Ectodermal cell (in vitro differentiated cells): ENCODE measurements at regions not wholly inside any gene's neighbourhood (a gene's known extent, or its start where the extent isn't known, plus 50 kb on each side); places are given as distances from the start of the nearest gene placed in this dataset.

Experiments used
- H3K27ac ChIP-seq: 2 replicates; pipeline ENCODE4 v1.7.0; 2013; ENCODE audit warnings: mild to moderate bottlenecking, low read depth, low read length; ENCODE audit not compliant: insufficient read depth, poor library complexity, severe bottlenecking
- H3K27me3 ChIP-seq: 2 replicates; pipeline ENCODE4 v1.7.0; 2013; ENCODE audit warnings: mild to moderate bottlenecking, low read length; ENCODE audit not compliant: insufficient read depth, control insufficient read depth, poor library complexity, severe bottlenecking
- H3K36me3 ChIP-seq: one replicate; pipeline ENCODE4 v1.7.0; 2013; ENCODE audit warnings: low read length; ENCODE audit not compliant: control insufficient read depth, insufficient read depth
- H3K4me1 ChIP-seq: one replicate; pipeline ENCODE4 v1.7.0; 2013; ENCODE audit warnings: low read length; ENCODE audit not compliant: control insufficient read depth, insufficient read depth
- H3K4me3 ChIP-seq: 2 replicates; pipeline ENCODE4 v1.7.0; 2013; ENCODE audit warnings: low read depth, low read length, control low read depth; ENCODE audit not compliant: insufficient read depth
- H3K9me3 ChIP-seq: 2 replicates; pipeline ENCODE4 v1.7.0; 2013; ENCODE audit warnings: mild to moderate bottlenecking, low read length, moderate library complexity; ENCODE audit not compliant: control insufficient read depth
- WGBS, 2 experiments: methylation state at CpG; one replicate each; pipeline ENCODE4 v1.1.7; 2013; ENCODE audit warnings: missing lambda C conversion rate in 2 of 2; 5-methylcytosine and 5-hydroxymethylcytosine counted together

GRCh38 chr2:217448860-217449259 lies 553.9 kb downstream of the TNS1 start:
- H3K27ac ChIP-seq: no peak overlapping the region
- H3K4me1 ChIP-seq: no peaks in the 10 kb centered on the region
- H3K36me3 ChIP-seq: no peaks in the 10 kb centered on the region
- H3K4me3 ChIP-seq: no peak overlapping the region
- H3K27me3 ChIP-seq: no peaks in the 10 kb centered on the region
- no peaks in the 10 kb centered on the region for H3K9me3 ChIP-seq
- 88 to 93% methylated on average over 5 of the region's 5 CpGs for WGBS, 2 experiments

- H3K36me3 ChIP-seq: no peaks in the 10 kb centered on the region
- H3K27me3 ChIP-seq: no peaks in the 10 kb centered on the region
- no peaks in the 10 kb centered on the region for H3K9me3 ChIP-seq
- H3K4me3 ChIP-seq: no peak overlapping the region
- no peaks in the 10 kb centered on the region for H3K4me1 ChIP-seq
- 94 to 96% methylated on average over 4 of the region's 4 CpGs for WGBS, 2 experiments
- H3K27ac ChIP-seq: no peak overlapping the region
Measured at GRCh38 chr2:217445723-217446122, 557.1 kb downstream of the TNS1 start.

- Histone ChIP-seq H3K27me3 (no peaks in the 10 kb centered on the region), H3K4me1 (no peaks in the 10 kb centered on the region), H3K9me3 (no peaks in the 10 kb centered on the region), H3K27ac (no peak overlapping the region), H3K4me3 (no peak overlapping the region), H3K36me3 (no peaks in the 10 kb centered on the region)
Measured at GRCh38 chr2:217444932-217445331, 557.9 kb downstream of the TNS1 start.

- H3K36me3 ChIP-seq: no peaks in the 10 kb centered on the region
- no peak overlapping the region for H3K4me3 ChIP-seq
- no peaks in the 10 kb centered on the region for H3K4me1 ChIP-seq
- H3K27me3 ChIP-seq: no peaks in the 10 kb centered on the region
- no peaks in the 10 kb centered on the region for H3K9me3 ChIP-seq
- no peak overlapping the region for H3K27ac ChIP-seq
Measured at GRCh38 chr2:217444509-217444908, 558.3 kb downstream of the TNS1 start.

GRCh38 chr2:217443601-217444000 lies 559.2 kb downstream of the TNS1 start:
- H3K36me3 ChIP-seq: no peaks in the 10 kb centered on the region
- WGBS, 2 experiments: 92 to 96% methylated on average over 1 of the region's 1 CpG
- H3K27me3 ChIP-seq: no peaks in the 10 kb centered on the region
- no peaks in the 10 kb centered on the region for H3K9me3 ChIP-seq
- H3K4me3 ChIP-seq: no peak overlapping the region
- H3K27ac ChIP-seq: no peak overlapping the region
- no peaks in the 10 kb centered on the region for H3K4me1 ChIP-seq

DNA sequence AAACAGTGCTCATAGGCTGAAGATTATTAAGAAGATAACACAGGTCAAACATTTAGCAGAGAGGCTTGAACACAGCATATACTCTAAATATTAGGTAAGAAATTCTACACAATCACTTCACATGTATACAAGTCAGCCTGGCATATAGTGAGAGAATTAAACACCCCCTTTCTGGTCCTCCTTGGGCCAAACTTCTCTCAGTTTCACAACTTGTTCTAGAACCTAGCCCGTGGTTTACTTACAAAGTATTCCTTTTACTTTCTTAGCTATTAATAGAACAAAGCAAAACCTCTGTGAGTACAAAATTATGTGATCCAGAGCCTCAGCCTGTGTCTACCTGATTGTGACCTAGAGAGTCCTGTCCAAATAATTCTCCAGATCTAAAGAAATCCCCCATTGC lies 562.8 kb downstream of the TNS1 start:
- Histone ChIP-seq H3K27me3 (no peaks in the 10 kb centered on the region), H3K4me3 (no peak overlapping the region), H3K36me3 (no peaks in the 10 kb centered on the region), H3K4me1 (peaks cover 8% of the 10 kb centered on the region), H3K9me3 (no peaks in the 10 kb centered on the region), H3K27ac (no peak overlapping the region)
- 65 to 100% methylated on average over 1 of the region's 1 CpG for WGBS, 2 experiments

- H3K27me3 ChIP-seq: no peaks in the 10 kb centered on the region
- H3K36me3 ChIP-seq: no peaks in the 10 kb centered on the region
- H3K4me3 ChIP-seq: no peak overlapping the region
- H3K27ac ChIP-seq: no peak overlapping the region
- H3K9me3 ChIP-seq: no peaks in the 10 kb centered on the region
- H3K4me1 ChIP-seq: peaks cover 14% of the 10 kb centered on the region
- 89 to 91% methylated on average over 1 of the region's 1 CpG for WGBS, 2 experiments
Measured at GRCh38 chr2:217438821-217439220, 564.0 kb downstream of the TNS1 start.

DNA sequence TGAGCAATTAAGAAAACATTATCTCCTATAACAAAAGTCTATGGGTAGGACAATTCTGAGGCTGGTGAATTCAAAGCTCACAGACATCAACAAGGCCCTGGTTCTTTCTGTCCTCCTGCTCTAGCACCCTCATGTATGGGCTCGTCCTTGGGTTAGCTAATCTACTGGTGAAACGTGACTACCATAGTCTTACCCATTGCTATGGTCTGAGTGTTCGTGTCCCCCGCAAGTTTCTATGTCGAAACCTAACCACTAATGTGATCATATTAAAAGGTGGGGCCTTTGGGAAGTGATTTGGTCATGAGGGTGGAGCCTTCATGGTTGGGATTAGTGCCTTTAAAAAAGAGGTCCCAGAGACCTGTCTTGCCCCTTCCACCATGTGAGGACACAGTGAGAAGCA lies 564.7 kb downstream of the TNS1 start:
- WGBS, 2 experiments: 99% methylated on average over 5 of the region's 5 CpGs
- H3K4me3 ChIP-seq: no peak overlapping the region
- H3K27me3 ChIP-seq: no peaks in the 10 kb centered on the region
- no peak overlapping the region for H3K27ac ChIP-seq
- H3K9me3 ChIP-seq: no peaks in the 10 kb centered on the region
- no peaks in the 10 kb centered on the region for H3K36me3 ChIP-seq
- H3K4me1 ChIP-seq: peaks cover 14% of the 10 kb centered on the region

- no peak overlapping the region for H3K27ac ChIP-seq
- H3K4me3 ChIP-seq: no peak overlapping the region
- 80 to 81% methylated on average over 6 of the region's 6 CpGs for WGBS, 2 experiments
- H3K4me1 ChIP-seq: peaks cover 14% of the 10 kb centered on the region
- no peaks in the 10 kb centered on the region for H3K9me3 ChIP-seq
- H3K27me3 ChIP-seq: no peaks in the 10 kb centered on the region
- H3K36me3 ChIP-seq: no peaks in the 10 kb centered on the region
Measured at GRCh38 chr2:217437290-217437870, 565.4 kb downstream of the TNS1 start.

DNA sequence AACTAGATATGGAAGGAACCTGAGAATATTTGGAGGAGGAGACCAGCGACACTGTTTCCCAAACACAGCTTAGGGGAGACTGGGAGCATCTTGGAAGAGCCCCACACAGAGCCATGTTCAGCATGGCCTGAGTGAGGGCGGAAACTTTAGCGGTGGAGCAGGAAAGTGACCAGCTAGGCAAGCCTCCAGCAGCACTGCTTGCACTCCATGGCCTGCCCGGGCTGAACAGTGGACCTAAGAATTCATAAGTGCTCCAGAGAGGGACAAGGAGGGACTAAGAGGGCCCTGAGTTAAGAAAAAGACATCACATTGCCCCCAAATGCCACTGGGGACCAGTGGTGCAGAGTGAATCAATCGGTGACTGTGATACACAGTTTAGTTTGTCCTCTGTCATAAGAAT lies 566.4 kb downstream of the TNS1 start:
- peaks cover 14% of the 10 kb centered on the region for H3K4me1 ChIP-seq
- H3K36me3 ChIP-seq: no peaks in the 10 kb centered on the region
- no peaks in the 10 kb centered on the region for H3K9me3 ChIP-seq
- H3K27ac ChIP-seq: no peak overlapping the region
- 89 to 93% methylated on average over 5 of the region's 5 CpGs for WGBS, 2 experiments
- no peaks in the 10 kb centered on the region for H3K27me3 ChIP-seq
- no peak overlapping the region for H3K4me3 ChIP-seq
